Activated T-cell treated with anti-CD3 and anti-CD28 coated beads for 1 hour (primary cell): ENCODE measurements at regions not wholly inside any gene's neighbourhood (a gene's known extent, or its start where the extent isn't known, plus 50 kb on each side); places are given as distances from the start of the nearest gene placed in this dataset.
"Not testable (repeated sequence)": the region's sequence is repeated elsewhere in the genome, so short reads cannot be mapped to it uniquely, and the experiment has no call there.

Experiments used
- DNase-seq: peaks from one replicate; pipeline ENCODE4 v3.0.0-alpha.2; 2020; ENCODE audit warnings: low read depth

GRCh38 chr3:25153136-25153535 is 274.9 kb upstream of the RARB start:
- DNase-seq, result no peak

DNA sequence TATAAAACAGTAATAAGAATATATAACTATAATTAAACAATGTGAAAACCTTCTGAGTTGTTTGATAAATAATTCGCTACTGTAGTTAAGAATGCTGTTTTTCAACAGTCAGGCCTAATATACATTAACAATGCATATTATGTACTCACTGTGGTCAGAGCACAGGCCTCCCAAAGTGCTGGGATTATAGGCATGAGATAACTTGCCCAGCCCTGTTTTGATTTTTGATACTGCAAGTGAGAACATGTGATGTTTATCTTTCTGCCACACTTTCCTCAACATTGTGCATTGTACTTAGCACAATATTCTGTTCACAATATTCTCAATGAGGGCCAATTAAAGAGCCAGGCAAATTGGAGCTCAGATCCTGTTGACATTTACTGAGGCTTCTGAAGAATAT is 274.5 kb upstream of the RARB start:
- no peak for DNase-seq

DNA sequence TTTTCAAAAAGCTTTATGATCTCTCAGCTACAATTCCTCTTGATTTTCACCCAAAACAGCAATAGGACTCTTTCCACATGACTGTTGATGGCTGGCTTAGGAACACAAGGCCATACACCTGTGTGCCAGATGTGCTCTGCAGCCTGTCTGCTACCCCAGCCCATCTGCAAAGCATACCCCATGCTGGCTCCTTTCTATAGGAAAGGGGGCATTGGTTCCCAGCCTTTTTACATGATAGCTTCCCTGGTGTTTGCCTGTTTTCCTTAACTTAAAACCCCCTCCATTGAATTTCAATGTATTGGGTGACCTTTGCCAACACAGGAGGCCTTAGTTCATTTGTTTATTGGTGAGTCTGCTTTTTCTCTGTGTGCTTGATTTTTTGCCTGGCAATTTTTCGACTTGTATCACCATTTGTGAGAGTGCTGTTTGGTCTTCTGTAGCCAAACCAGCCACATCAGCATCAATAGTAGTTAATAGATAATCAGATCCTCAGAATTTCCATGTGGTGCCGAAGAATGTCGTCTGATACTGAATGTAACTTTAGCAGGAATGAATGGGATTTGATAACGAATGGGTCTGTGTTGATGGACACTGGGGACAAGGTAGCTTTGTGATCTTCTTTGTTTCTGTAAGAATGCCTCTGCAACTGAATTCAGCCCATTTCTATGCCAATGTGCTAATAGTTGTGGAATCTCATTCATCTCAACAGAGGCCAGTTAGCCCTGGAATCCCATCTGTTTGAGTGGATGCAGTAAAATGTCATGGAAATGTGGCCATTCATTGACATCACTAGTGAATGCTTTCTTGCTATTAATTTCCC is 272.2 kb upstream of the RARB start:
- no peak for DNase-seq

DNA sequence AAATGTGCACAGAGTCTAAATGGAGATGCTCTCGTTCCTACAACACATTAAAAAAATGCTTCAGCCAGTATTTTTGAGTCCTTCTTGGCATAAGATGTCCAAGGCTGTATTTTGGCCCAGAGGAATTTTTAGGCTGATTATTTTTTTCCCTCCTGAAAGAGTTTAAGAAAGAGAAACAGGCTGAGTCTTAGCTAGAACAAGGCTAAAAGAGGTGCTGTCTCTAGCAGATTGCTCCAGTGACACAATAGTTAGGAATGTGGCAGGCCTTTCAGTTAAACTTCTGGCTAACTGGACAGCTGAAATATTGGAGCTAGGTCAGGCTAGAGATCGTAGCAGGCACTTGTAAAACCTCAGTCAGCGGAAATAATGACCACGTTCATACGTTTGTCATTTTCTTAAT is 271.4 kb upstream of the RARB start:
- no peak for DNase-seq

DNA sequence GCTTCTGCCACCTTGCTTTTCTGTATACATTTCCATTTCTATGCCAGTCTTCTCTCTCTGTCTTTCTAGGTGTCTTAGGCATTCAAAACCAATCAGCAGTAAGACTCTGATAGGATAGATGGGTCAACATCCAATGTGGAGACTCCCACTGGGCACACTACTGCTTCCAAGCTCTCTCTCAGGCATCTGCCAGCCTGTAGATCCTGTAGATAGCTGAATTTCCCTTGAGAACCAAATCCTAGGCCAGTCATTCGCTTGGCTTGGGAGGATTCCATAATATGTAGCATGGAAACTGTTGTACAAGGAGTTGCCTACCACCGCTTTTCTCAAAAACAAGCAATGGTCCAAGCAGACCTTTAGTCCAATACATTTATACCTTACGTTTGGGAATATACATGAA is 262.8 kb upstream of the RARB start:
- no peak for DNase-seq

- no peak for DNase-seq
These were observed 262.0 kb upstream of the RARB start for GRCh38 chr3:25166016-25166415.

DNA sequence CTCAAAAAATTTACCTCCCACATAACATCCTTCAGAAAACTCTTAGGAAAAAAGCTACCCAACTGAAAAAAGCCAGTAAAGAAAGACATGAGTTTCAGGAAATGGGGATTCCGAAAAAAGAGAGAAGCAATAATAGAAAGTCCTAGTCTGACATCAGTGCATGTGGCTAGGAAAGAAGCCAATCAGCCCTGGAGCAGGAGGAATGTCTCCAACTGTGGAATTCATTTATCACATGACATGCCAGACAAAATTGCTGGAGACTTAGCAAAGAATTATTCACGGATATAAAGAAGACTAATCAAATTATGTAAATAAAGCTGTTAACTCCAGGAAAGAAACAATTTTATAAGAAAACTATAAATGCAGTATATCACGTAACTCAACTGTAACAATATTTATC is 258.9 kb upstream of the RARB start:
- no peak for DNase-seq

GRCh38 chr3:25170021-25170420 is 258.0 kb upstream of the RARB start:
- DNase-seq, result no peak

DNA sequence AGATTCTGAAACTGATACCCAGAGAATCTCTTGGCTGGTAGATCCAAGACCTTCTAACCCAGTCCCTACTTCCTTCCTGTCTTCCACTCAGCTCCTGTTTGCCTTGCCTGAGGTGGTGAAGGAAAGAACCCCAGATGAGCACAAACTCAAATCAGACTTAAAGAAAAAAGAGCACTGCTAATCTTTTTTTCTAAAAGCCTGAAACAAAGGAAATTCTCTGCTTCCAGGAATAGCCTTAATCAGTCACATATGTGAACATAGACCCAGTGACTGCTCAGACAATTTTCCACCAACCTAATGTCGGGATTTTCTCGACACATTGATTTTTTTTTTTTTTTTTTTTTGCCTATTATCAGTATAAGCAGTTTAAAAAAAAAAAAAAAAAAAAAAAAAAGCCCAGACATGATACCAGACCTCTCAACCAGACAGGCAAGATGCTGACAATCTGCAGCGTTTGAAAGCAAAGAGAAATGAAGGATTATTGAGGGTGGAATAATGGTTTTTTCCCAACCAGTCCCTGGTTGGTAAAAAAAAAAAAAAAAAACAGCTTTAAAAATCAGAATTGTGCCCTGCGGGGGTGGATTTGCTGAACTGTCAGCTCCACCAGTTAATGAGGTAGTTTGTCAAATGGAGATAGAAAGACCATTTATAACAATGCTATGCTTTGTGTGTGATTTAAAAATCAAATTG is 256.8 kb upstream of the RARB start:
- no peak for DNase-seq

DNA sequence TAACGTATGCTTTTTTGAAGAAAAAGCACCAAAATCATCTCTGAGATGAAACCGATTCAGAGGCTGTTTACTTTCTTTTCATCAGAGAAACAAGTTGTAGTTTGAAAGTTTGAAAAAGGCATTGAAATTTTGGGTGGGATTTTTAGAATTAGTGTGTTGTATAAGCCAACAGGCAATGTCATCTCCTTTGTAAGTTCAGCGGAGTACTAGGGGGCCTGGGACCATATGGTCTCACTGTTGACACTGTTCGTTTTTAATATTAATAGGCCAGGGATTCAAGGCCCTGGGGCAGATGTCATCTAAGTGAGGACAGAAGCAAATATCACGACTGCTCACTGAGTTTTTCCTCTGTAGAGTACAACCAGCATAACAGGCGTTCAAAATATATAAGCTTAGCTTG is 256.2 kb upstream of the RARB start:
- DNase-seq, result no peak

DNA sequence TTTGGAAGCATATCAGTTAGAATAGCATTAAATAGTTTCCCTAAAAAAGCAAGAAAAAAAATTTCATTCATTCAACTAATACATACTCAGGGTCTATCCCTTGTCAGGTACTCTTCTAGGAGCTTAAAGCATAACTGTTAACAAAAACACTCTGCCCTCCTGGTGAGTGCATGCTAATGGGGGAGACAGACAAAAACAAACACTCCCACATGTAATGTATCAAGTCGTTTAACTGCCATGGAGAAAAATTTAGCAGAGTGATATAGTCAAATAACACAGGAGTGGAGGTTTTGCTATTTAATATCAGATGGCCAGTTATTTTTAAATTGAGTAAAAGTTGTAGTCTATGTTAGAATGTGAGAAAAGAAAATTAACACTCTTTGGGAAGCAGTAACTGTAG is 254.5 kb upstream of the RARB start:
- DNase-seq, result no peak

DNA sequence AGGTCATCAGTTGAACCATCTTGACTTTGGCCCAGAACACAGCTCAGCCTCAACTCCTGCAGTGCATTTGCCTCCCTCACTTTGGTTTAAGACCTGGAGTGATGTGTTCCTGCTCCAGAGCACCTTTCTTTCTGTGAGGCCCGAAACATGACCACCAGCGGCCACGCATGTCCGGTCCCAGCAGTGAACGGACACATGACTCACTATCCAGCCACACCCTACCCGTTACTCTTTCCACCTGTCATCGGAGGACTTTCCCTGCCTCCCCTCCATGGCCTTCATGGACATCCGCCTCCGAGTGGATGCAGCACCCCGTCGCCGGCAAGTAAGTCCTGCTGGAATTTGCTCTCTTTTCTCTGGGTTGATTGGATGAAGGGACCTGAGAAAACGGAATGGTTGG is 253.8 kb upstream of the RARB start:
- DNase-seq, result no peak

DNA sequence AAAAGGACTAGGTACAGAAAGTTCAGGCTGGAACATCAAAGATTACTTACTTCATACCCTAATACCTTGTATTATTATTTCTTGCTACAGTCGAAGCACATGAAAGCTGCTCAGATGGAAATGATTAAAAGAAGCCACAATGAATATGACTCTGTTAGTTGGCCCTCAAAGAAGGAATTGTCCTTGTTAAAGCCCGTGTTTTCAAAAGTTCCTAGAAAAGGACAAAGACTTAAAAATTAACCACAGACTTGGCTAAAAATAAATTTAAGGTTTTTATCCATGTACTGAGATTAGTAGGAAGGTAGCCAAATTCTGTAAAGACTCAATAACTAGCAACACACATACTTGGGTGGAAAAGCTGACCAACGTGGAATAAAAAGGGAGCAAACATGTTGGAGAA is 251.0 kb upstream of the RARB start:
- no peak for DNase-seq

- no peak for DNase-seq
These were observed 249.4 kb upstream of the RARB start for GRCh38 chr3:25178672-25179071.

- DNase-seq, result no peak
These were observed 247.0 kb upstream of the RARB start for GRCh38 chr3:25181096-25181495.

DNA sequence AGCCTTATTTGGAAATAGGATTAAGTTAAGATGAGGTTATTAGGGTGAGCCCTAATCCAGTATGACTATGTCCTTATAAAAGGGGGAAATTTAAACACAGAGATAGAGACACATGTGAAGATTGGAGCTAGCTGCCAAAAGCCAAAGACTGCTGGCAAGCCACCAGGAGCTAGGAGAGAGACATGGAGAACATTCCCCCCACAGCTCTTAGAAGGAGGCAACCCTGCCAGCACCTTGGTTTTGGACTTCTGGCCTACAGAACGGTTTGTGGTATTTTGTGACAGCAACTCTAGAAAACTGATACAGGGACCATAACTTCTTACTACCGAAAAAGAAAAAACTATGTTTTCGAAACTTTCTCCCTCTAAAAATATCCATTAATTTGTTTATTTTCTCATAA is 245.3 kb upstream of the RARB start:
- no peak for DNase-seq

GRCh38 chr3:25184641-25185250 is 243.3 kb upstream of the RARB start:
- no peak for DNase-seq

DNA sequence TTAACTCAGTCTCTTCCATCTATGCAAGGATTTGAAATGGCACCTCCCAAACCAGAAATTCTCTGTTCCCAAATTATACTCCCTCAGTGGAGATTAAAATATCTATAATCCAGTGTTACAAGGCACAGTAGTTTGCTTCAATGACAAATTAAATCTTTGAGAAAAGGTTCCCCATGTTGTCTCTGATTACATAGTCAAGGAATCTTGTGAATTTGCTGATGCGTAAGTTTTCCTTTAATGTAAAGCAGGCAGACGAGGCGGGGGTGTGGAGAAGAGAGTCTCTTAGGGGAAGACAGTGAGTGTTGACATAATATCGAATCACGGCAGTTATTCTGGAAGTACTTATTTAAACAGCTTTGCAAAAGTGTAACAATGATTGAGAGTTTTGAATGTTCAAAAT is 236.4 kb upstream of the RARB start:
- DNase-seq, result no peak

- DNase-seq, result not testable (repeated sequence)
These were observed 228.5 kb upstream of the RARB start for GRCh38 chr3:25199567-25199966.

GRCh38 chr3:25212736-25213135 is 215.3 kb upstream of the RARB start:
- no peak for DNase-seq

DNA sequence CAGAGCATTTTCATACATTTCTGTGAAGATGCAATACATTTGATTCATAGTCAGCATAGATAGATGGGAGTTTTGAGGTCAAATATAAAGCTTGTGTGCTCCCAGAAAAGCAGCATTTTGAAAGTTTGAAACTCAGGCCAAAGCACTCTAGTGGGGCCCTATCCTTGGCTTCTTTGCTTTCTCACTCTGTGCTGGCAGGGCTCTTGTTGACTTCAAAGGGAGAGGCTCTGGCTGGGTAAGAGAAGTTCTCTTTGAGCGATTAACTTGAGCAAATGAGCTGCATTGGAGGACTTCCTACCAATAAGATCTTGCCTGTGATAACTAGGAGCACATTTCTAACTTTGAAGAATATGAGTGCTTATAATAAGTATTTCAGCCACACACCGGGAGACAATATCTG is 214.0 kb upstream of the RARB start:
- no peak for DNase-seq

- no peak for DNase-seq
These were observed 209.7 kb upstream of the RARB start for GRCh38 chr3:25218362-25218761.

GRCh38 chr3:25226747-25227146 is 201.3 kb upstream of the RARB start:
- no peak for DNase-seq
